GM18498 (cell line): ENCODE measurements at regions not wholly inside any gene's neighbourhood (a gene's known extent, or its start where the extent isn't known, plus 50 kb on each side); places are given as distances from the start of the nearest gene placed in this dataset.

Experiments
- ATAC-seq: cut with Tn5 transposase; IDR thresholded peaks from one replicate; pipeline ENCODE4 v1.9.1; 2021; ENCODE audit warnings: mild to moderate bottlenecking, moderate library complexity; ENCODE audit not compliant: unreplicated experiment

GRCh38 chr14:56870336-56870735 lies 60.1 kb upstream of the OTX2 start:
- no peak for ATAC-seq

- no peak for ATAC-seq
Observed at GRCh38 chr14:56868660-56869059, 58.4 kb upstream of the OTX2 start.

- ATAC-seq = no peak
Observed at GRCh38 chr14:56862836-56863235, 52.6 kb upstream of the OTX2 start.

GRCh38 chr14:56860441-56860840 lies 50.2 kb upstream of the OTX2 start:
- no peak for ATAC-seq
